ENCODE measurements at regions not wholly inside any gene's neighbourhood (a gene's known extent, or its start where the extent isn't known, plus 50 kb on each side); places are given as distances from the start of the nearest gene placed in this dataset.

GRCh38 chr5:3347741-3348140 is 247.9 kb upstream of the IRX1 start:
- no peaks in the 10 kb centered on the region for H3K9me2 ChIP-seq (ENCODE audit: insufficient read depth)
- Mint-ChIP-seq H3K36me3 (ENCODE audit: low read depth) (no peaks in the 10 kb centered on the region), H3K27ac (no peak overlapping the region), H3K9me3 (peaks cover 9% of the 10 kb centered on the region; the same call in 1 of the 3 replicates), H3K4me1 (no peaks in the 10 kb centered on the region), H3K27me3 (ENCODE audit: insufficient read depth, low read depth, poor library complexity) (peaks cover 2% of the 10 kb centered on the region), H3K4me3 (no peak overlapping the region)
- no peaks in the 10 kb centered on the region for H3K79me2 ChIP-seq (replicated peaks; ENCODE audit: insufficient read depth)
- no peak overlapping the region for H2AFZ ChIP-seq
- no peak overlapping the region for H3K4me2 ChIP-seq
- ATAC-seq: no peak
- DNase-seq (ENCODE audit: low spot score): no peak
- H4K20me1 ChIP-seq (replicated peaks; ENCODE audit: insufficient read depth): no peaks in the 10 kb centered on the region
- H3K36me3 ChIP-seq (ENCODE audit: insufficient read depth): no peaks in the 10 kb centered on the region
- no peak for TF ChIP-seq CREB1 (CRISPR knock-in tag; IDR thresholded peaks at IDR 0.05; ENCODE audit: low read depth)
- TF ChIP-seq, protein P1, sequence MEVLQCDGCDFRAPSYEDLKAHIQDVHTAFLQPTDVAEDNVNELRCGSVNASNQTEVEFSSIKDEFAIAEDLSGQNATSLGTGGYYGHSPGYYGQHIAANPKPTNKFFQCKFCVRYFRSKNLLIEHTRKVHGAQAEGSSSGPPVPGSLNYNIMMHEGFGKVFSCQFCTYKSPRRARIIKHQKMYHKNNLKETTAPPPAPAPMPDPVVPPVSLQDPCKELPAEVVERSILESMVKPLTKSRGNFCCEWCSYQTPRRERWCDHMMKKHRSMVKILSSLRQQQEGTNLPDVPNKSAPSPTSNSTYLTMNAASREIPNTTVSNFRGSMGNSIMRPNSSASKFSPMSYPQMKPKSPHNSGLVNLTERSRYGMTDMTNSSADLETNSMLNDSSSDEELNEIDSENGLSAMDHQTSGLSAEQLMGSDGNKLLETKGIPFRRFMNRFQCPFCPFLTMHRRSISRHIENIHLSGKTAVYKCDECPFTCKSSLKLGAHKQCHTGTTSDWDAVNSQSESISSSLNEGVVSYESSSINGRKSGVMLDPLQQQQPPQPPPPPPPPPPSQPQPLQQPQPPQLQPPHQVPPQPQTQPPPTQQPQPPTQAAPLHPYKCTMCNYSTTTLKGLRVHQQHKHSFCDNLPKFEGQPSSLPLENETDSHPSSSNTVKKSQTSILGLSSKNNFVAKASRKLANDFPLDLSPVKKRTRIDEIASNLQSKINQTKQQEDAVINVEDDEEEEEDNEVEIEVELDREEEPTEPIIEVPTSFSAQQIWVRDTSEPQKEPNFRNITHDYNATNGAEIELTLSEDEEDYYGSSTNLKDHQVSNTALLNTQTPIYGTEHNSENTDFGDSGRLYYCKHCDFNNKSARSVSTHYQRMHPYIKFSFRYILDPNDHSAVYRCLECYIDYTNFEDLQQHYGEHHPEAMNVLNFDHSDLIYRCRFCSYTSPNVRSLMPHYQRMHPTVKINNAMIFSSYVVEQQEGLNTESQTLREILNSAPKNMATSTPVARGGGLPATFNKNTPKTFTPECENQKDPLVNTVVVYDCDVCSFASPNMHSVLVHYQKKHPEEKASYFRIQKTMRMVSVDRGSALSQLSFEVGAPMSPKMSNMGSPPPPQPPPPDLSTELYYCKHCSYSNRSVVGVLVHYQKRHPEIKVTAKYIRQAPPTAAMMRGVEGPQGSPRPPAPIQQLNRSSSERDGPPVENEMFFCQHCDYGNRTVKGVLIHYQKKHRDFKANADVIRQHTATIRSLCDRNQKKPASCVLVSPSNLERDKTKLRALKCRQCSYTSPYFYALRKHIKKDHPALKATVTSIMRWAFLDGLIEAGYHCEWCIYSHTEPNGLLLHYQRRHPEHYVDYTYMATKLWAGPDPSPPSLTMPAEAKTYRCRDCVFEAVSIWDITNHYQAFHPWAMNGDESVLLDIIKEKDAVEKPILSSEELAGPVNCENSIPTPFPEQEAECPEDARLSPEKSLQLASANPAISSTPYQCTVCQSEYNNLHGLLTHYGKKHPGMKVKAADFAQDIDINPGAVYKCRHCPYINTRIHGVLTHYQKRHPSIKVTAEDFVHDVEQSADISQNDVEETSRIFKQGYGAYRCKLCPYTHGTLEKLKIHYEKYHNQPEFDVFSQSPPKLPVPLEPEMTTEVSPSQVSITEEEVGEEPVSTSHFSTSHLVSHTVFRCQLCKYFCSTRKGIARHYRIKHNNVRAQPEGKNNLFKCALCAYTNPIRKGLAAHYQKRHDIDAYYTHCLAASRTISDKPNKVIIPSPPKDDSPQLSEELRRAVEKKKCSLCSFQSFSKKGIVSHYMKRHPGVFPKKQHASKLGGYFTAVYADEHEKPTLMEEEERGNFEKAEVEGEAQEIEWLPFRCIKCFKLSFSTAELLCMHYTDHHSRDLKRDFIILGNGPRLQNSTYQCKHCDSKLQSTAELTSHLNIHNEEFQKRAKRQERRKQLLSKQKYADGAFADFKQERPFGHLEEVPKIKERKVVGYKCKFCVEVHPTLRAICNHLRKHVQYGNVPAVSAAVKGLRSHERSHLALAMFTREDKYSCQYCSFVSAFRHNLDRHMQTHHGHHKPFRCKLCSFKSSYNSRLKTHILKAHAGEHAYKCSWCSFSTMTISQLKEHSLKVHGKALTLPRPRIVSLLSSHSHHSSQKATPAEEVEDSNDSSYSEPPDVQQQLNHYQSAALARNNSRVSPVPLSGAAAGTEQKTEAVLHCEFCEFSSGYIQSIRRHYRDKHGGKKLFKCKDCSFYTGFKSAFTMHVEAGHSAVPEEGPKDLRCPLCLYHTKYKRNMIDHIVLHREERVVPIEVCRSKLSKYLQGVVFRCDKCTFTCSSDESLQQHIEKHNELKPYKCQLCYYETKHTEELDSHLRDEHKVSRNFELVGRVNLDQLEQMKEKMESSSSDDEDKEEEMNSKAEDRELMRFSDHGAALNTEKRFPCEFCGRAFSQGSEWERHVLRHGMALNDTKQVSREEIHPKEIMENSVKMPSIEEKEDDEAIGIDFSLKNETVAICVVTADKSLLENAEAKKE (CRISPR knock-in tag; IDR thresholded peaks at IDR 0.05): no peak
- no peak overlapping the region for H3K4me3 ChIP-seq
- H3K27ac ChIP-seq (ENCODE audit: low read depth): no peak overlapping the region
- no peaks in the 10 kb centered on the region for H3K4me1 ChIP-seq (ENCODE audit: insufficient read depth)
- H3F3A ChIP-seq (replicated peaks; ENCODE audit: low read depth): no peaks in the 10 kb centered on the region
- no peaks in the 10 kb centered on the region for H3K27me3 ChIP-seq (ENCODE audit: insufficient read depth)

DNA sequence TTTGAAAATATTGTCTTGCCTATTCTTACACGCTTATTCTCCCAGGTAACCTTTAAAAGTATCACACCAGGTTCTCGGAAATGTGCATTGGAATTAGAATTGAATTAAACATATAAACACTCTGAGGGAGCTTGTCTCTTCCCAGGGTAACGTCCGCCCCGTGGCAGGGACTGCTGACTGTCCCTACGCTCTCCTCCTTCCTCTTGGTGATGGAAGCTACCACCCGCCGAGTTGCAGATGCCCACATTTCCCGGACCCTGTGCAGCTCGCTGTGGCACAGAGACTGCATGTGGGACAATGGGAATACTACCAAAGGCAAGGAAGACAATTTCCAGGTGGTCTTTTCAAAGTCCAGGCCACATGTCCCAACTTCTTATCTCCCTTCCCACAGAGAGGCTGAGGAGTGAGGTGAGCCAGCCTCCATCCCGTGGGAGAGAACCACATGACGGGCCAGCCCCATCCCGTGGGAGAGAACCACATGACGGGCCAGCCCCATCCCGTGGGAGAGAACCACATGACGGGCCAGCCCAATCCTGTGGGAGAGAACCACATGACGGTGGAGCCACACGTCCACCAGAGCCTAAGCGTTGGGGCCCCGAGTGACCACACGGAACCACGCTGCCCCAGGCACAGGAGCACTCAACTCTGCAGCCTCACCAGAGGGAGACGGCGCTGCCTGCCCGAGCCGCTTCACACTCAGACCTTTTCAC is 249.4 kb upstream of the IRX1 start:
- Histone ChIP-seq H3K4me2 (no peak overlapping the region), H3K9me2 (ENCODE audit: insufficient read depth) (no peaks in the 10 kb centered on the region), H3K27me3 (ENCODE audit: insufficient read depth) (no peaks in the 10 kb centered on the region), H3K27ac (ENCODE audit: low read depth) (no peak overlapping the region), H3K36me3 (ENCODE audit: insufficient read depth) (no peaks in the 10 kb centered on the region), H2AFZ (no peak overlapping the region), H3K79me2 (replicated peaks; ENCODE audit: insufficient read depth) (no peaks in the 10 kb centered on the region), H3K4me3 (no peak overlapping the region), H3F3A (replicated peaks; ENCODE audit: low read depth) (no peaks in the 10 kb centered on the region), H3K4me1 (ENCODE audit: insufficient read depth) (no peaks in the 10 kb centered on the region), H4K20me1 (replicated peaks; ENCODE audit: insufficient read depth) (no peaks in the 10 kb centered on the region)
- Mint-ChIP-seq H3K4me1 (no peaks in the 10 kb centered on the region), H3K4me3 (no peak overlapping the region), H3K27ac (no peak overlapping the region), H3K36me3 (ENCODE audit: low read depth) (no peaks in the 10 kb centered on the region), H3K27me3 (ENCODE audit: insufficient read depth, low read depth, poor library complexity) (peaks cover 5% of the 10 kb centered on the region), H3K9me3 (peaks cover 9% of the 10 kb centered on the region; the same call in 1 of the 3 replicates)
- no peak for ATAC-seq
- DNase-seq (ENCODE audit: low spot score): no peak
- TF ChIP-seq POLR2AphosphoS5 (IDR thresholded peaks at IDR 0.05; ENCODE audit: low read depth): no peak
- TF ChIP-seq ZNF114 (CRISPR knock-in tag; IDR thresholded peaks at IDR 0.05): no peak
- TF ChIP-seq ETS1 (IDR thresholded peaks at IDR 0.05): no peak
- no peak for TF ChIP-seq EZH2 (IDR thresholded peaks at IDR 0.05; ENCODE audit: low read depth, unreplicated experiment)
- no peak for TF ChIP-seq EZH2phosphoT487 (IDR thresholded peaks at IDR 0.05; ENCODE audit: unreplicated experiment)
- TF ChIP-seq JUNB (IDR thresholded peaks at IDR 0.05; ENCODE audit: unreplicated experiment): no peak
- no peak for TF ChIP-seq CREB1 (CRISPR knock-in tag; IDR thresholded peaks at IDR 0.05; ENCODE audit: low read depth)
